ENCODE measurements at regions not wholly inside any gene's neighbourhood (a gene's known extent, or its start where the extent isn't known, plus 50 kb on each side); places are given as distances from the start of the nearest gene placed in this dataset.

- no peaks in the 10 kb centered on the region for H3K27me3 ChIP-seq (replicated peaks)
- no peaks in the 10 kb centered on the region for H3K36me3 ChIP-seq (replicated peaks)
- H3K27ac ChIP-seq: no peak overlapping the region
- no peak for DNase-seq
- H3K4me3 ChIP-seq (ENCODE audit: low read depth, low read length): no peak overlapping the region
- no peak for TF ChIP-seq CTCF (IDR thresholded peaks at IDR 0.05; ENCODE audit: low read depth, low read length, missing control alignments)
- in situ Hi-C loops (cut with HindIII; ENCODE audit: low pct_ligation_motif_present, low sequenced_read_pairs): no loop called here
Measured at GRCh38 chr18:47425365-47425764, 173.9 kb upstream of the SKOR2 start.

DNA sequence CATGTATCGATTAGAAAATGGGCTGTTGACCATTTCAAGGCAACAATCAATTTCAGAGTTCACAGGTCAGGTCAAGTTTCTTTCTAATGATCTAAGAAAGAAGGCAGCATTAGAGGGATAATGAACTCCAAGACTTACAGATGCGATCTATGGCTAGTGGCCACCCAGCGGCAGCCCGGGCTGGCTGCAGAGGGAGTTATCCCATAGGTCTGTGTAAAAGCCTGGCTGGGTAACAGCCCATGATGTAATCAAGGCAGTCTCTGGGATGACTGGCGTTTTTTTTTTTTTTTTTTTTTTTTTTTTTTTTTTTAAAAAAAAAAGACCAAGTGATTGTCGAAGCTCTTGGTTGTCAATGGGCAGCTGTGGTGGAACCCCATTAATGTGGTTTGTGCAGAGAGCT lies 171.1 kb upstream of the SKOR2 start:
- Histone ChIP-seq H3K4me3 (ENCODE audit: low read depth, low read length) (no peak overlapping the region), H3K27ac (no peak overlapping the region), H3K27me3 (replicated peaks) (no peaks in the 10 kb centered on the region), H3K36me3 (replicated peaks) (no peaks in the 10 kb centered on the region)
- in situ Hi-C loops (cut with HindIII; ENCODE audit: low pct_ligation_motif_present, low sequenced_read_pairs): no loop called here
- TF ChIP-seq CTCF (IDR thresholded peaks at IDR 0.05; ENCODE audit: low read depth, low read length, missing control alignments): no peak
- no peak for DNase-seq

GRCh38 chr18:47420130-47420529 lies 168.7 kb upstream of the SKOR2 start:
- no peak for TF ChIP-seq CTCF (IDR thresholded peaks at IDR 0.05; ENCODE audit: low read depth, low read length, missing control alignments)
- H3K27ac ChIP-seq: no peak overlapping the region

GRCh38 chr18:47418746-47419145 lies 167.3 kb upstream of the SKOR2 start:
- TF ChIP-seq CTCF (IDR thresholded peaks at IDR 0.05; ENCODE audit: low read depth, low read length, missing control alignments): no peak

More at GRCh38 chr18:47420130-47420529, 168.7 kb upstream of the SKOR2 start:
- in situ Hi-C loops (cut with HindIII; ENCODE audit: low pct_ligation_motif_present, low sequenced_read_pairs): no loop called here
- DNase-seq: no peak
- no peak overlapping the region for H3K4me3 ChIP-seq (ENCODE audit: low read depth, low read length)
- H3K36me3 ChIP-seq (replicated peaks): no peaks in the 10 kb centered on the region
- H3K27me3 ChIP-seq (replicated peaks): no peaks in the 10 kb centered on the region

DNA sequence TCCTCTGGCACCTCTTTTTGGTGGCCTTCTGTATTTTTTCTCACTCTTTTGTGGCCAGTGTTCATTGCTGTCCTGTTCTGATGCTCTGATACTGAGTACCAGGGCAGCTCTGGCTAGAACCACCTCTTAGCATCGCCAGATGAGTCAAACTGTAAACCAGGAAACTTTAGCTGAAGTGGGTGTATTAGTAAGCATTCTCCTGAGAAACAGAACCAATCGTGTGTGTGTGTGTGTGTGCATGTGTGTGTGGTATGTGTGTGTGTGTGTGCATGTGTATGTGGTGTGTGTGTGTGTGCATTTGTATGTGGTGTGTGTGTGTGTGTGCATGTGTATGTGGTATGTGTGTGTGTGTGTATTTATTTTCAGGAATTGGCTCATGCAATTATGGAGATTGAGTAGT lies 166.3 kb upstream of the SKOR2 start:
- in situ Hi-C loops (cut with HindIII; ENCODE audit: low pct_ligation_motif_present, low sequenced_read_pairs): no loop called here
- no peak for TF ChIP-seq CTCF (IDR thresholded peaks at IDR 0.05; ENCODE audit: low read depth, low read length, missing control alignments)
- DNase-seq: no peak
- Histone ChIP-seq H3K27me3 (replicated peaks) (no peaks in the 10 kb centered on the region), H3K4me3 (ENCODE audit: low read depth, low read length) (no peak overlapping the region), H3K36me3 (replicated peaks) (no peaks in the 10 kb centered on the region), H3K27ac (no peak overlapping the region)

More at GRCh38 chr18:47418746-47419145, 167.3 kb upstream of the SKOR2 start:
- Histone ChIP-seq H3K4me3 (ENCODE audit: low read depth, low read length) (no peak overlapping the region), H3K36me3 (replicated peaks) (no peaks in the 10 kb centered on the region), H3K27me3 (replicated peaks) (no peaks in the 10 kb centered on the region), H3K27ac (no peak overlapping the region)
- no peak for DNase-seq
- in situ Hi-C loops (cut with HindIII; ENCODE audit: low pct_ligation_motif_present, low sequenced_read_pairs): no loop called here

DNA sequence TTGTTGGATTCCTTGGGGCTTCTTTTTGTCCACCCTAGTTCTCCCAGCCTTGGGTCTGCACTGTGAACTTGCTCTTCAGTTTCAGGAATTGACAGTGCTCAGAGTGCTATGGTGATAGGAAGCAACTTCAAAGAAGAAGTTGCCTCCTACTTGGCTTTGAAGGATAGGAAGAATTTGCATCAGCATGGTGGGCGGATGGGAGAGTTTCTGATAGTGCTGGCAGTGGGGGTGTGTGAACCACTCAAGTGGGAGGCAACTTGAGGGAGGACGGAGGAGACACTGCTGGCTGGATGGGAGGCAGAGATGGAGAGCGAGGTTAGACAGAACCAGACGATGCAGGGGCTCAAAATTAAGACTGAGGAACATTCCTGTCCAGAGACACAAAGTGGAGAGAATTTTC lies 164.4 kb upstream of the SKOR2 start:
- no peak for DNase-seq
- Histone ChIP-seq H3K27me3 (replicated peaks) (no peaks in the 10 kb centered on the region), H3K36me3 (replicated peaks) (no peaks in the 10 kb centered on the region), H3K4me3 (ENCODE audit: low read depth, low read length) (no peak overlapping the region), H3K27ac (no peak overlapping the region)
- in situ Hi-C loops (cut with HindIII; ENCODE audit: low pct_ligation_motif_present, low sequenced_read_pairs): no loop called here
- no peak for TF ChIP-seq CTCF (IDR thresholded peaks at IDR 0.05; ENCODE audit: low read depth, low read length, missing control alignments)
